Upper lobe of left lung (tissue), 6 donors: ENCODE measurements at regions not wholly inside any gene's neighbourhood (a gene's known extent, or its start where the extent isn't known, plus 50 kb on each side); places are given as distances from the start of the nearest gene placed in this dataset.
A peak's percentile ranks its signal among the peaks of the same experiment; 100 is the strongest.

Experiments used
- ATAC-seq, 2 donors: fragments of 200-7000 bp; cut with Tn5 transposase; one replicate each; pipeline ENCODE4 v1.9.1; 2022; ENCODE audit warnings: mild to moderate bottlenecking in 2 of 2, moderate library complexity in 2 of 2; ENCODE audit not compliant: low FRiP score in 2 of 2
- DNase-seq, 2 donors: peaks; one replicate each; pipeline ENCODE4 v3.0.0-alpha.2; 2019 to 2020
- H3K27ac ChIP-seq, 4 donors: fragments of 200-600 bp; sonication (generic); one replicate each; pipeline ENCODE4 v1.5.1; 2016 to 2019
- H3K27me3 ChIP-seq, 4 donors: fragments of 200-600 bp; sonication (generic); one replicate each; pipeline ENCODE4 v1.5.1; 2017 to 2019
- H3K36me3 ChIP-seq, 4 donors: fragments of 200-600 bp; sonication (generic); one replicate each; pipeline ENCODE4 v1.5.1; 2016 to 2019
- H3K4me1 ChIP-seq, 4 donors: fragments of 200-600 bp; sonication (generic); one replicate each; pipeline ENCODE4 v1.5.1; 2018 to 2019
- H3K4me3 ChIP-seq, 4 donors: fragments of 200-600 bp; sonication (generic); one replicate each; pipeline ENCODE4 v1.5.1; 2017 to 2019; ENCODE audit warnings: mild to moderate bottlenecking in 2 of 4, moderate library complexity in 1 of 4
- H3K9me3 ChIP-seq, 4 donors: fragments of 200-600 bp; sonication (generic); one replicate each; pipeline ENCODE4 v1.5.1; 2018 to 2019
- CTCF ChIP-seq, 6 experiments: fragments of 450-650 bp in 4 of 6; fragments of 200-600 bp in 2 of 6; sonication (generic) in 2 of 6; IDR thresholded peaks; one replicate each; pipeline ENCODE4 v1.5.1; 2016 to 2019; ENCODE audit warnings: antibody characterized with exemption in 6 of 6
- EP300 ChIP-seq, 4 donors: sonication (generic); formaldehyde crosslinking; IDR thresholded peaks; one replicate each; pipeline ENCODE4 v1.5.1; 2017; ENCODE audit warnings: antibody characterized with exemption in 4 of 4, control low read depth in 2 of 4
- POLR2A ChIP-seq, 4 donors: fragments of 450-650 bp; IDR thresholded peaks; one replicate each; pipeline ENCODE4 v1.5.1; 2016 to 2017; ENCODE audit warnings: antibody characterized with exemption in 4 of 4, mild to moderate bottlenecking in 2 of 4
- POLR2AphosphoS5 ChIP-seq, 2 donors: sonication (generic); formaldehyde crosslinking; IDR thresholded peaks; one replicate each; pipeline ENCODE4 v1.5.1; 2017; ENCODE audit warnings: antibody characterized with exemption in 2 of 2
- WGBS, 2 donors: methylation state at CpG; one replicate each; pipeline ENCODE4 v1.1.5; 2017 to 2018; 5-methylcytosine and 5-hydroxymethylcytosine counted together
- donor health status: DM: no; HTN: no; CAD: no; lungs with moderate emphysema.
- donor health status: DM: no; HTN: yes; CAD: no; lungs with severe emphysema.

- WGBS, 2 donors: 68 to 76% methylated on average over 6 of the region's 6 CpGs
- DNase-seq: no peak
- no peak for ATAC-seq
- no peaks in the 10 kb centered on the region for H3K4me1 ChIP-seq
- TF ChIP-seq CTCF (IDR thresholded peaks at IDR 0.05): no peak
- TF ChIP-seq EP300 (IDR thresholded peaks at IDR 0.05): no peak
- no peak for TF ChIP-seq POLR2A (IDR thresholded peaks at IDR 0.05)
- TF ChIP-seq POLR2AphosphoS5 (IDR thresholded peaks at IDR 0.05): no peak
- H3K4me3 ChIP-seq: no peak overlapping the region
- H3K36me3 ChIP-seq: no peaks in the 10 kb centered on the region
- no peak overlapping the region for H3K27ac ChIP-seq
- no peaks in the 10 kb centered on the region for H3K27me3 ChIP-seq
- no peaks in the 10 kb centered on the region for H3K9me3 ChIP-seq
Measured at GRCh38 chr22:48695251-48695650, 1132.4 kb downstream of the BRD1 start.

DNA sequence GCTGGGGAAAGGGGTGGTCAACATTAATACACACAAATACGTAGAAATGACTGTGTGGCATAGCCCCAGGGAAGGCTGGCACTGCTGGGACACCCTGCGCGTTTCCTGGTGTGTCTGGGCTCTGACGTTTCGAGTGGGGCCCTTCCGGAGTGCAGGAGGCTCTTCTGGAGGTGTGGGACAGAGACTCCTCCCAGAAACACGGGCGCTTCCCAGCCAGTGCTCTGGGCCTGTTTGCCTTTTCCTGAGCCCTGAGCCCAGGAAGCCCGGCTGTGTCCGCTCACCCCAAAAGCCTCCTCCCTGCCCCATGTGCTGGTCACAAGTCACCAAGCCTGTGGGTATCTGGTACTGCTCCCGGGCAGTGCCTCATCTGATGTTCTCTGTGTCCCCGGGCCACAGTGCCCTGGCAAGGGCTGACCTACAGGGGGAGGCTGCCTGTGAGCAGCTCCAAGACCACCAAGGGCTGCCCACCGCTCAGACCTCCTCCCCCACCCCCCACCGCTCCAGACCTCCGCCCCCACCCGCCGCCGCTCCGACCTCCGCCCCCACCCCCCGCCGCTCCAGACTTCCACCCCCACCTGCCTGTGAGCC is 1133.3 kb downstream of the BRD1 start:
- no peaks in the 10 kb centered on the region for H3K4me1 ChIP-seq
- no peak overlapping the region for H3K4me3 ChIP-seq
- DNase-seq: peak in 1 of 2 donors; percentile 37
- H3K9me3 ChIP-seq: no peaks in the 10 kb centered on the region
- WGBS, 2 donors: 76 to 83% methylated on average over 8 to 11 of the region's 22 CpGs
- ATAC-seq: no peak
- TF ChIP-seq POLR2AphosphoS5 (IDR thresholded peaks at IDR 0.05): no peak
- TF ChIP-seq POLR2A (IDR thresholded peaks at IDR 0.05): no peak
- TF ChIP-seq EP300 (IDR thresholded peaks at IDR 0.05): no peak
- TF ChIP-seq CTCF (IDR thresholded peaks at IDR 0.05): no peak
- H3K27me3 ChIP-seq: no peaks in the 10 kb centered on the region
- H3K27ac ChIP-seq: no peak overlapping the region
- no peaks in the 10 kb centered on the region for H3K36me3 ChIP-seq

DNA sequence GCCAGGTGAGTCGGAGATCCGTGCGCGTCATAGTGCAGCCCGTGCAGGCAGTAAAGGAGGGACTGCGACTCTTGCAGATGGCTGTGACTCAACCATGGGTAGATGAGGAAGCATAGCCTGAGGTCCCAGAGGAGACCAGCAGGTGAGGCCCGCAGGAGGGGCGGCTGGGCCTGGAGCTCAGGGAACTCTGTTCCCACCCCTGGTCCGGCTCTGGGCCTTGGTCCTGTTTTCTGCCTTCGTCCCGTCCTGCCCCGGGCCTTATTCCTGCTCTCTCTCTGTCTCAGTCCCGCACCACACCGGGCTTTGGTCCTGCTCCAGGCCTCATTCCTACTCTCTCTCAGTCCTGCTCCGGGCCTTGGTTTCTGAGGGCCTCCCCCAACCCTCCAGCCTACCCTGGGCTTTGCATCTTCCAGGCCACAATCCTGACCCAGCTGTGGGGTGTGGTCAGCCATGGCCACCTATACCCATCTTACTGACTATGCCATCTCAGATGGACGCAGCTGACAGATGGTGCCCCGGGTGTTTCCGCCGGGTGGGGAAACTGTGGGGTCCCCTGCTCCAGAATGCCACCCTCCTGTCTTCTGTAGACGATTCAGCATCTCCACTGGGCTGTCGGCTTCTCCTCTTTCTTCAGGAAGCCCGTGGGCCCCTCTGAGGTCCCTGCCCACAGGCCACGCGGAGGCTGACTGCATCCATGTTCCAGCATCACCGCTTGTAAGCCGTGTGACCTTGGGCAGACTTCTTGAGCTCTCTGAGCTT is 1134.1 kb downstream of the BRD1 start:
- WGBS, 2 donors: 92 to 93% methylated on average over 26 of the region's 26 CpGs
- H3K27ac ChIP-seq: no peak overlapping the region
- peak in 1 of 2 donors; percentile 54 for DNase-seq
- H3K9me3 ChIP-seq: no peaks in the 10 kb centered on the region
- H3K27me3 ChIP-seq: no peaks in the 10 kb centered on the region
- no peak for TF ChIP-seq CTCF (IDR thresholded peaks at IDR 0.05)
- no peak for TF ChIP-seq POLR2AphosphoS5 (IDR thresholded peaks at IDR 0.05)
- no peak for TF ChIP-seq POLR2A (IDR thresholded peaks at IDR 0.05)
- TF ChIP-seq EP300 (IDR thresholded peaks at IDR 0.05): no peak
- no peaks in the 10 kb centered on the region for H3K36me3 ChIP-seq
- H3K4me3 ChIP-seq: no peak overlapping the region
- H3K4me1 ChIP-seq: no peaks in the 10 kb centered on the region
- ATAC-seq: no peak

- TF ChIP-seq POLR2AphosphoS5 (IDR thresholded peaks at IDR 0.05) (no peak), CTCF (IDR thresholded peaks at IDR 0.05) (no peak), POLR2A (IDR thresholded peaks at IDR 0.05) (no peak), EP300 (IDR thresholded peaks at IDR 0.05) (no peak)
- H3K4me1 ChIP-seq: no peaks in the 10 kb centered on the region
- no peaks in the 10 kb centered on the region for H3K27me3 ChIP-seq
- no peaks in the 10 kb centered on the region for H3K36me3 ChIP-seq
- no peak overlapping the region for H3K27ac ChIP-seq
- no peak overlapping the region for H3K4me3 ChIP-seq
- 70 to 81% methylated on average over 15 to 31 of the region's 31 CpGs for WGBS, 2 donors
- H3K9me3 ChIP-seq: no peaks in the 10 kb centered on the region
- no peak for ATAC-seq
- DNase-seq: peak in 1 of 2 donors; percentile 66
Measured at GRCh38 chr22:48692734-48693376, 1134.8 kb downstream of the BRD1 start.
